Endothelial cell of umbilical vein (primary cell): ENCODE measurements at regions not wholly inside any gene's neighbourhood (a gene's known extent, or its start where the extent isn't known, plus 50 kb on each side); places are given as distances from the start of the nearest gene placed in this dataset.

Source experiments
- BruUV-seq: library from RNA; stranded (reverse); fragments of 400-500 nt; replicated peaks from 2 replicates; lab custom pipeline; 2021; lab: Mats Ljungman, UMichigan
- CTCF ChIA-PET: fragments of 300-600, 350-600 bp; sonication (Branson Sonifier 250); formaldehyde crosslinking; loops from one replicate; lab custom pipeline; 2021; ENCODE audit warnings: antibody characterized with exemption, inconsistent platforms; lab: Charles Lee
- POLR2A ChIA-PET: fragments of 300-600, 350-600 bp; sonication (Branson Sonifier 250); formaldehyde crosslinking; loops from one replicate; lab custom pipeline; 2021; ENCODE audit warnings: antibody characterized with exemption, inconsistent platforms; lab: Charles Lee
- DNase-seq: peaks from one replicate; pipeline ENCODE4 v3.0.0-alpha.2; 2011; ENCODE audit warnings: low read depth, low spot score
- FAIRE-seq: peaks from 2 replicates; lab custom pipeline; 2011; peaks lifted over from hg19 to GRCh38; lab: Jason Lieb, UNC
- H2AFZ ChIP-seq: 2 replicates; pipeline ENCODE4 v1.6.0; 2012; ENCODE audit warnings: low read depth, low read length, control low read depth, inconsistent platforms
- H3K27ac ChIP-seq: 2 replicates; pipeline ENCODE4 v1.5.1; 2011; ENCODE audit warnings: low read depth, mild to moderate bottlenecking, control low read depth, low read length, moderate library complexity; ENCODE audit not compliant: insufficient read depth
- H3K27me3 ChIP-seq, 2 experiments: 2 replicates each; pipeline versions ENCODE4 v1.6.0 to v1.6.1; 2011; ENCODE audit warnings: low read length in 2 of 2, mixed read lengths in 1 of 2; ENCODE audit not compliant: control insufficient read depth in 2 of 2, insufficient read depth in 2 of 2
- H3K36me3 ChIP-seq, 2 experiments: 2 replicates in 1 of 2; 3 replicates in 1 of 2; pipeline ENCODE4 v1.5.1; 2011; ENCODE audit warnings: low read length in 2 of 2, mild to moderate bottlenecking in 1 of 2, moderate library complexity in 1 of 2; ENCODE audit not compliant: control insufficient read depth in 2 of 2, insufficient read depth in 2 of 2; ENCODE audit errors: extremely low read depth in 1 of 2
- H3K4me1 ChIP-seq: 3 replicates; pipeline ENCODE4 v1.5.1; 2011; ENCODE audit warnings: mild to moderate bottlenecking, low read length; ENCODE audit not compliant: control insufficient read depth, insufficient read depth; ENCODE audit errors: extremely low read depth
- H3K4me2 ChIP-seq: 2 replicates; pipeline ENCODE4 v1.6.1; 2011; ENCODE audit warnings: low read length, control low read depth, mixed read lengths; ENCODE audit not compliant: insufficient read depth
- H3K4me3 ChIP-seq, 3 experiments: fragments of 200-600 bp in 1 of 3; sonication (generic), shearing (Covaris generic) in 1 of 3; replicated peaks in 1 of 3; 2 replicates each; pipeline ENCODE4 v1.5.1; 2011 to 2016; ENCODE audit warnings: control low read depth in 3 of 3, low read length in 3 of 3, mild to moderate bottlenecking in 2 of 3, inconsistent platforms in 1 of 3, low read depth in 1 of 3, moderate library complexity in 1 of 3; ENCODE audit not compliant: insufficient read depth in 1 of 3
- H3K79me2 ChIP-seq: 2 replicates; pipeline ENCODE4 v1.6.0; 2012; ENCODE audit warnings: low read length, inconsistent platforms; ENCODE audit not compliant: control insufficient read depth, insufficient read depth
- H3K9ac ChIP-seq: replicated peaks from 2 replicates; pipeline ENCODE3; 2011; ENCODE audit warnings: low read length, control low read depth; ENCODE audit not compliant: insufficient read depth; ENCODE audit errors: extremely low read depth
- H3K9me1 ChIP-seq: replicated peaks from 3 replicates; pipeline ENCODE4 v1.6.0; 2011; ENCODE audit warnings: mild to moderate bottlenecking, low read length; ENCODE audit not compliant: control insufficient read depth, insufficient read depth; ENCODE audit errors: extremely low read depth
- H3K9me3 ChIP-seq: replicated peaks from 2 replicates; pipeline ENCODE4 v1.5.1; 2012; ENCODE audit warnings: low read length, inconsistent platforms; ENCODE audit not compliant: control insufficient read depth, insufficient read depth
- H4K20me1 ChIP-seq: replicated peaks from 2 replicates; pipeline ENCODE3; 2011; ENCODE audit warnings: mild to moderate bottlenecking, low read length; ENCODE audit not compliant: control insufficient read depth, insufficient read depth; ENCODE audit errors: extremely low read depth
- CTCF ChIP-seq, 2 donors: IDR thresholded peaks; 1 replicate in 1 of 2; 2 replicates in 1 of 2; pipeline ENCODE4 v1.5.1; 2011; ENCODE audit warnings: low read length in 2 of 2, mild to moderate bottlenecking in 2 of 2, moderate library complexity in 2 of 2, control low read depth in 1 of 2, inconsistent platforms in 1 of 2, low read depth in 1 of 2; ENCODE audit not compliant: insufficient read depth in 1 of 2; ENCODE audit errors: extremely low read depth in 1 of 2
- EZH2 ChIP-seq: IDR thresholded peaks from 2 replicates; pipeline ENCODE4 v1.6.1; 2012; ENCODE audit warnings: borderline replicate concordance, low read depth, mild to moderate bottlenecking, moderate library complexity, low read length, inconsistent platforms; ENCODE audit not compliant: severe bottlenecking
- FOS ChIP-seq: IDR thresholded peaks from 2 replicates; pipeline ENCODE4 v1.6.1; 2011; ENCODE audit warnings: mild to moderate bottlenecking, low read length, moderate library complexity, borderline replicate concordance; ENCODE audit not compliant: insufficient read depth
- GATA2 ChIP-seq: IDR thresholded peaks from 2 replicates; pipeline ENCODE4 v1.7.0; 2011; ENCODE audit warnings: low read depth, mild to moderate bottlenecking, moderate library complexity, mixed read lengths, low read length; ENCODE audit not compliant: insufficient read length, insufficient read depth
- JUN ChIP-seq: IDR thresholded peaks from 2 replicates; pipeline ENCODE4 v1.6.1; 2011; ENCODE audit warnings: borderline replicate concordance, low read depth; ENCODE audit not compliant: insufficient read length, insufficient read depth
- MAX ChIP-seq: IDR thresholded peaks from 2 replicates; pipeline ENCODE4 v1.6.1; 2011; ENCODE audit not compliant: insufficient read depth, insufficient read length
- MYC ChIP-seq: IDR thresholded peaks from one replicate; pipeline ENCODE4 v1.6.1; 2011; ENCODE audit warnings: mild to moderate bottlenecking, low read depth, low read length
- POLR2A ChIP-seq: IDR thresholded peaks from 2 replicates; pipeline ENCODE4 v1.6.1; 2012; ENCODE audit warnings: low read depth, mild to moderate bottlenecking, control low read depth, low read length
- POLR2AphosphoS5 ChIP-seq: IDR thresholded peaks from 2 replicates; pipeline ENCODE4 v1.6.1; 2012; ENCODE audit warnings: low read depth, mild to moderate bottlenecking, control low read depth, low read length, moderate library complexity; ENCODE audit not compliant: insufficient read depth
- dilution Hi-C: fragments of 300-500 bp; cut with MboI; formaldehyde crosslinking; loops from one replicate; pipeline ENCODE4 v1.15.0; 2019; ENCODE audit warnings: low sequenced_read_pairs; ENCODE audit not compliant: extremely low pct_ligation_motif_present
- intact Hi-C: fragments of 100-400 bp; cut with micrococcal nuclease; formaldehyde crosslinking; loops from one replicate; pipeline ENCODE4 v1.10.0; 2022

- no peak for FAIRE-seq
- H3K9ac ChIP-seq, result no peak overlapping the region
- no peaks in the 10 kb centered on the region for H4K20me1 ChIP-seq
- H2AFZ ChIP-seq, result no peak overlapping the region
- no peak for DNase-seq
- no peak overlapping the region for H3K27ac ChIP-seq
- BruUV-seq, result no TSS peak
- no peaks in the 10 kb centered on the region for H3K79me2 ChIP-seq
- intact Hi-C loops, result no loop called here
- no peak overlapping the region for H3K4me2 ChIP-seq
- no peaks in the 10 kb centered on the region for H3K36me3 ChIP-seq
- dilution Hi-C loops, result no loop called here
- ChIA-PET POLR2A (no interaction called here), CTCF (no interaction called here)
- H3K27me3 ChIP-seq, result no peaks in the 10 kb centered on the region
- TF ChIP-seq MAX (no peak), JUN (no peak), MYC (no peak), EZH2 (no peak), GATA2 (no peak), FOS (no peak), POLR2A (no peak), CTCF (IDR thresholded peaks at IDR 0.05; ENCODE audit: extremely low read depth in 1 of 2, insufficient read depth in 1 of 2, low read depth in 1 of 2, low read length in 2 of 2) (no peak), POLR2AphosphoS5 (no peak)
- no peaks in the 10 kb centered on the region for H3K9me3 ChIP-seq
- H3K4me1 ChIP-seq, result no peaks in the 10 kb centered on the region
- no peak overlapping the region for H3K4me3 ChIP-seq
- H3K9me1 ChIP-seq, result no peaks in the 10 kb centered on the region
These were observed 136.7 kb upstream of the GSC start for GRCh38 chr14:94906577-94906976.
